Islet precursor cell (in vitro differentiated cells): ENCODE measurements at regions not wholly inside any gene's neighbourhood (a gene's known extent, or its start where the extent isn't known, plus 50 kb on each side); places are given as distances from the start of the nearest gene placed in this dataset.
A peak's percentile ranks its signal among the peaks of the same experiment; 100 is the strongest.
"Not testable (repeated sequence)": the region's sequence is repeated elsewhere in the genome, so short reads cannot be mapped to it uniquely, and the experiment has no call there.

Experiments
- DNase-seq: peaks from one replicate; pipeline ENCODE4 v3.0.0-alpha.2; 2018

DNA sequence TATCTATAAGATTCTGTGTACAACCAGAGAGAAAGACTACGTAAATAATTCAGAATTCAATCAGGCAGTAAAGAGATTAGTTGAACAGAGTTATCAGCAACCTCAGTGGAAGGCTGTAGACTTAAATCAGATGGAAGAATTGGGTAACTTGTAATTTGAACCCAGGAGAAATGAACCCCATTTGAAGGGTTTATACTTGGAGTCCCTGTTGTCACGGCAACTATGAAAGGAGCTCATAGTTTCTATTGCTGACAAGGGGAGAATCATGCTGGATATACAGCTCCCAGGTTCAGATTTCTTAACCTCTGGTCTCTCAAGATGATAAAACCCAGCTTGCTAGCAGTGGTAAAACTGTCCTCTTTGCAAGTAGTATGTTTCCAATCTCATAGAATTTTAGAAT lies 54.4 kb upstream of the BMP4 start:
- no peak for DNase-seq

GRCh38 chr14:54023027-54023426 lies 66.4 kb upstream of the BMP4 start:
- no peak for DNase-seq

DNA sequence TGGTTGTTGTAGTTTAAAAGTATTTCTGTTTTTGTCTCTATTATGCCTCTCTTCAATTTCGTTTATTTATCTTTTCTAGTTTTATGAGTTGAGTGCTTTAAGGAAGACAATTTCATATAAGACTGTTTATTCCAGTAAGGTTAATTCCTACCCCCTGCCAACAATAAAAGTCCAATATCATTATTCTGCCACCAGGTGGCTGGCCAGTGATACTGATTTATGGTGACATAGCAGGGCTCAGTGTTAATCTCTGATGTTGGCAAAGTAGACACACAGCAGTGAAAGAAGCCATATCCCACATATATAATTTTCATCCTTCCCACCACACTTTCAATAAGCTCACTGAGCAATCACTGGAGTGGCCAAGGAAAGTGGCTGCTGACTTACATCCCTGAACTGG lies 69.0 kb upstream of the BMP4 start:
- no peak for DNase-seq

DNA sequence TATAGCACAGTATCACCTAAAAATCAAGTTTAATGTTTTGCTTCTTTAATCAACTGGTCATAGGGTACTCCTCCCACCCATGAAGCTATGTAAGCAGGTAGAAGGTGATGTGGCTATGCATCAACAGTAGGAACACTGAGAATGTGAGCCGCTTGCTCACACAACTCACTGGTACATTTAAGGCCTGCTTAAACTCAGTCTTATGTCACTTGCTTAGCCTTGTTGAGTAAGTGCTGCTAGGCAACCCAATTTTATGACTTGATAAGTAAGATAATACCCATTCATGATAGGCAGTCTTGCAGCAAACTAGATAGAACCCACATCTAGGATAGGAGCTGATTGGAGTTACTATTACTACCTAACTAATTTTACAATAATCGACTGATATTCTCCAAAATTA lies 70.0 kb upstream of the BMP4 start:
- DNase-seq = no peak

DNA sequence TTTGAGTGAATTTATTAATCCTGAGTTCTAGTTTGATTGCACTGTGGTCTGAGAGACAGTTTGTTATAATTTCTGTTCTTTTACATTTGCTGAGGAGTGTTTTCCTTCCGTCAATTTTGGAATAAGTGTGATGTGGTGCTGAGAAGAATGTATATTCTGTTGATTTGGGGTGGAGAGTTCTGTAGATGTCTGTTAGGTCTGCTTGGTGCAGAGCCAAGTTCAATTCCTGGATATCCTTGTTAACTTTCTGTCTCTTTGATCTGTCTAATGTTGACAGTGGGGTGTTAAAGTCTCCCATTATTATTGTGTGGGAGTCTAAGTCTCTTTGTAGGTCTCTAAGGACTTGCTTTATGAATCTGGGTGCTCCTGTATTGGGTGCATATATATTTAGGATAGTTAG lies 74.4 kb upstream of the BMP4 start:
- not testable (repeated sequence) for DNase-seq

DNA sequence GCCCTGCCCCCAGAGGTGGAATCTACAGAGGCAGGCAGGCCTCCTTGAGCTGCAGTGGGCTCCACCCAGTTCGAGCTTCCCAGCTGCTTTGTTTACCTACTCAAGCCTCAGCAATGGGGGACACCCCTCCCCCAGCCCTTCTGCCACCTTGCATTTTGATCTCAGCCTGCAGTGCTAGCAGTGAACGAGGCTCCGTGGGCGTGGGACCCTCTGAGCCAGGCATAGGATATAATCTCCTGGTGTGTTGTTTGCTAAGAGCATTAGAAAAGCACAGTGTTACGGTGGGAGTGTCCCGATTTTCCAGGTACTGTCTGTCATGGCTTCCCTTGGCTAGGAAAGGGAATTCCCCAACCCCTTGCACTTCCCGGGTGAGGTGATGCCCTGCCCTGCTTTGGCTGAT lies 76.7 kb upstream of the BMP4 start:
- not testable (repeated sequence) for DNase-seq

DNA sequence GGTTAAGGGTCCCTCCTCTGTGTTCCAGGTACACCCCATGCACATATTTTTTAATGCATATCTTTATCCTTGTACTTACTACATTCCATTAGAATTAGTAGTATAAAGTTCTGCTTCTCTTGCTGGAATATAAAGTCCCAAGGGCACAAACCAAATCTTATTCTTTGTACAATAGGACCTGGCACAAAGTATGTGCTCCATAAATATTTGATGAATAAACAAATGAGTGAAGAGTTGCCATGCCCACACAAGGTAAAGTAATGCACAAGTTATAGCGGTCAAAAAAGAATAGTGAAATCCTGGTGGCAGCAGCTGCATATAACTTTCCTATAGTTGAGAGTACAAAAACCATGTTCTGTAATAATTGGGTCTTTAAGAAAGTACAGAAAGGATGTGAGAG lies 82.1 kb upstream of the BMP4 start:
- DNase-seq = no peak

- DNase-seq = no peak
Observed at GRCh38 chr14:54039311-54039710, 82.7 kb upstream of the BMP4 start.

DNA sequence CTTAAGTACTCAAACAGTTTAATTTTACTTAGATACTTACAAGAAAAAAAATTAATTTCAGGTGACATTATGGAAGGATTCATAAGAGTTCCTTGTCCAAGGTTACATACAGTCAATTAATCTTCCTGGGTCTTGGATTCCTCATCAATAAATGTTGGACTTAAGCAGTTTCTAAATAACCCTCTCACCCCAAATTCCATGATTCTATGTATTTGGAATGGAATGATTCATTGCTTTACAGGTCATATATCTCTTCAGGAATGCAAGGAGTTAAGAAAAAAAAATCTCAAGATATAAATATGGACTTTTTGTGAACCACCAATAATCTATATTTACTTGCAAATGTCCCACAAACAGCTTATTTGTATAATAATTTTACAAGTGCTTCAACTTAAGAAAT lies 84.2 kb upstream of the BMP4 start:
- no peak for DNase-seq

DNA sequence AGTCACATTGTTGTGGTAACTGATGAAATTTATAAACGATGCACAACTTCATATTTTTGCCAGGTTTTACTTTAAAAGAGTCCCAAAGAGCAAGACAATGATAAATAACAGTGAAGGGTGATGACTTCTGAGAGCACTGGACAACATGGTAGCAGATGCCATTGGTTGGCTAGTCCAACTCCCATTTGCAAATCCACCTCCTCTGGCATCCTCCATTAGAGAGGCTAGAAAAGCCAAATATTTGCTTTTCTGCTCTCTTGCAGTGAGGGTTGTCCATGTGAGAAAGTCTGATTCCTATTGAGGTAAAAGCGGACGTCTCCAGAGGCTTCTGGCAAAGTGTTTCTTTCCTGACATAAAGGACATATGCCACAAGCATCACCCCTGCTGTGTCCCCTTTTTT lies 89.6 kb upstream of the BMP4 start:
- DNase-seq = no peak

- DNase-seq = no peak
Observed at GRCh38 chr14:54047645-54048308, 91.2 kb upstream of the BMP4 start.

- no peak for DNase-seq
Observed at GRCh38 chr14:54048311-54048710, 91.7 kb upstream of the BMP4 start.

DNA sequence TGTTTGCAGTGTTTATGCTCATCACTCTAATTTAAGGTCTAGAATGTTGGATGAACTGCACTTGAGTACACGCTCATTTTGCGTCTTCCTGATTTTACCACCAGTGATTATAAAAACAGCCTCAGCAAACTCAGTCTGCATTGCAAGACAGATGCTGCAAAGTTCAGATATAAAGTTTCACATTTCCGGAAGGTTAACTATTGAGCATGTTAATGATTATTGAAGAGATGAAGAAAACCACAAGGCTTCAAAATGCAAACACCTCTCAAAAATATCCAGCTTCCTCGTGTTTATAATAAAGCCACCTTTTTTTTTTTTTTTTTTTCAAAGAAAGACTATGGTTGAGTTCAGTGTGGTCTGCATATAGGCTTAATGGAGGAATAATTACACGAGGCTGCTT lies 92.1 kb upstream of the BMP4 start:
- DNase-seq = no peak

GRCh38 chr14:54050759-54051158 lies 94.1 kb upstream of the BMP4 start:
- DNase-seq = no peak

DNA sequence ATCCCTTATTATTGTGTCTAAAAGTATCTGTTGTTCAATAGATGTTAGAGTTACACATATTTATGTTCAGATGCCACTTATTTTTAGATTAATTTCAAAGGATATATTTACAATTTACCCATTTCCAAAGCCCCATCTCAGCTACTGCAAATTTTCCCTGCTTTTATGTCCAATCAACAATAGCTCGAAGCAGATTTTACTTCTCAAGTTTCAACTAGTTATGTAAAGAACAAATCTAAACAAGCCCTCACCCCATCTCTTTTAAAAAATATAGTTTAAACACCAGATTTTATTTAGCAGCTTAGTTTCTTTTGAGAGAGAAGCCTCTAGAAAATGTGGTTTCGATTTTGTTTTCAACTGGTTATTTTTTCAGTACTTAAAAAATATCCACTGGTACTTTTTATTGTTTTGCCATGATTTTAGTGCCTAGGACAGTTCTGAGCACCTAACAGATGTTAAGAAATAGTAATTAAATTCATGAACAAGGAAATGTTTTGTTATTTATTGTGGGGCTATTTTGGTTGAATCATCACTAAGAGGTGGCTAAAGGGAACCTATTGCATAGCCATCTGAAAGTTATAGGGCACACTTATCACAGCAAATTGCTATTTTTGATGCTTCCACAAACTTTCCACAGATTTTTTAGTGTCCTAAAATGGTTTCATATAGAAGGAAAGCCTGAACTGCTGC lies 96.2 kb upstream of the BMP4 start:
- no peak for DNase-seq

- DNase-seq = no peak
Observed at GRCh38 chr14:54053386-54053745, 96.7 kb upstream of the BMP4 start.

DNA sequence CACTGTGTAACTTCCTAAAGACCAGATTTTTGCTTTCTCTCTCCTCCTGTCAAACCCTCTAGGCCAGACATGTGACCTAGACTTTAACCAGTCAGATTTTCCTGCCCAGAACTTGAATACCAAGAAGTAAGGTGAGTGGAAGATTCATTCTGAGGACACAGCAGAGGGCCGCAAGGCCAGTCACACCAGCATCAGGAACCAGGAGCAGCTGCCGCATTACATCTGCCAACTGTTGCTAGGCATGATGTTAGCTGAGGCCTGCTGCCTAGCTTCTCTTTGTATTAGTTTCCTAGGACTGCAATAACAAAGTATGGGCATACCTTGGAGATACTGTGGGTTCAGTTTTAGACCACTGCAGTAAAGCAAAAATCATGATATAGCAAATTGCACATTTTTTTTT lies 101.9 kb upstream of the BMP4 start:
- DNase-seq = no peak

DNA sequence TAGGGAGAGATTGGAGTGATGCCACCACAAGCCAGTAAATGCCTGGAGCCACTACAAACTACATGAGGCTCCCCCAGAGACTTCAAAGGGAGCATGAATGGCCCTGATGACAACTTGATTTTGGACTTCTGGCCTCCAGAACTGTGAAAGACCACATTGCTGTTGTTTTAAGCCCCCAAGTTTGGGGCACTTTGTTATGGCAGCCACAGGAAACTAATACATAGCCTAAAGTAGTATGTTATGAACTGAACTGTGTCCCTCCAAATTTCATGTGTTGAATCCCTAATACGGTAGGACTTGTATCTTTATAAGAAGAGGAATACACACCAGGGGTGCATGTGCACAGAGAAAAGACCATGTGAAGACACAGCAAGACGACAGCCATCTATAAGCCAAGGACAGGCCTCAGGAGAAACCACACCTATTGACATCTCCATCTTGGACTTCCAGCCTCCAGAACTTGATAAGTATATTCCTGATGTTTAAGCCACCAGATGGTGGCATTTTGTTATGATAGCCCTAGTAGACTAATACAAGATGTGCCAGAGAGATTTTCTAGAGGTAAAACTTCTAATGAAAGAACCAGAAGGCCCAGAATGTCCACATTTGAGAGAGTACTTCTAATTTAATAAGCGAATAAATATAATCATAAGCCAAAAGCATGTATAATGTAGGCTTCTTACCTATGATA lies 127.1 kb upstream of the BMP4 start:
- DNase-seq = no peak

DNA sequence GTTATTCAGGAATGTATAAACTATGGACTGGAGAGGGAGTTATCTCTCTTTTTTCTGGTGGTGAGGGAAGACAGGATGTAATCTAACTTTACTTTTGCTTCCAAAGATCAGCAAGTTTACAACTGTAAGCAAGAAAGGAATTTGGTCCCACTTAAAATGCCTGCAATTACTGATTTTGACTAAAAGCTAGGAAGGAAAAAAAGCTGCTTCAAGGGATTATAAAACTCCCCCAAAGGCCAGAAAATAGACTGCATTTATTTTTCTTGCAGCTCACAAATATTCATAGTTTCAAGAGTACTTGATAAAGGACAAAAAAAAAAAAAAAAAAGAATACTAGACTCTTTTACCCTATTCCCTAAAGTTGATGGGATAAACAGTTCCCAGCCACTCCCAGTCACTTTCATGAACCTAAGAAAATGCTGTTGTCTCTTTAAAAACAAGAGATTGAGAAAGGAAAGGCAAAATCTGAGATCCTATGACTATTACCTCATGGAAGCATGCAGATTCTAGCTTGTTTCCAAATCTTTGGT lies 128.7 kb upstream of the BMP4 start:
- no peak for DNase-seq

DNA sequence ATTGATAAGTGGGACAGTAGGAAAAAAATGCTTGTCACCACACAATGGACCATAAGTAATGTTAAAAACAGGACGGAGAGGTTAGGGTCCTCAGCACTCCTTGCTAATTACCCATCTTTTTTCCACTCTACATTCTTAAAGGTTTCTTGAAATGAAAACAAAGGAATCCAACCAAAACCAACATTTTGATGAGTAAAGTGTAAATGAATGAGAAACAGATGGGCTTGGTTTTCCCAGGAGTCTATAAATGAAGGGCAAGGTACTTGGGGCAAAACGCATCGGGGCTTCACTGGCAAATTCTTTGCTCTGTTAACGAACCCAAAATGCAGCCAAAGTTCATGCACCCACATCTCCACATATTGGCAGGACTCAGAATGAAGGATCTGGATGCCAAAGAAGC lies 129.2 kb upstream of the BMP4 start:
- DNase-seq = no peak

GRCh38 chr14:54086767-54087166 lies 130.1 kb upstream of the BMP4 start:
- DNase-seq = no peak

GRCh38 chr14:54087376-54087775 lies 130.8 kb upstream of the BMP4 start:
- peak; percentile 80 for DNase-seq

DNA sequence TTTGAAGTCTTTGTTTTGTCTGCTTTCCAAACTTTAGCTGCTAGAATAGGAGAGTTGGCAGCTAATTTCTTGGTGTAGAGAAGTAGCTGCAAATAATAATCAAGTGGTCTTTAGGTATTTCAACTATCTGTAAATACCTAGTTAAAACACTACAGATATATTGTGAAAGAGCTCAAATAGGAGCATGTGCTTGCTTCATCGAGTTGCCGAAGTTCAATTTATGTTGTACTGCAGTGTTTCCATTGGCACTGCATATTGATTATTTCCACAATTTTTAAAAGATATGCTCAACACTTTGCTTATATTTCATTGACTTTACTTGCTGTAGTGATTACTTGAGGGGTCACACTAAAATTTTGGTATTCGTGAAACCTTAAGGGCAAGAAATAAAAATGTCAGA lies 131.6 kb upstream of the BMP4 start:
- no peak for DNase-seq

DNA sequence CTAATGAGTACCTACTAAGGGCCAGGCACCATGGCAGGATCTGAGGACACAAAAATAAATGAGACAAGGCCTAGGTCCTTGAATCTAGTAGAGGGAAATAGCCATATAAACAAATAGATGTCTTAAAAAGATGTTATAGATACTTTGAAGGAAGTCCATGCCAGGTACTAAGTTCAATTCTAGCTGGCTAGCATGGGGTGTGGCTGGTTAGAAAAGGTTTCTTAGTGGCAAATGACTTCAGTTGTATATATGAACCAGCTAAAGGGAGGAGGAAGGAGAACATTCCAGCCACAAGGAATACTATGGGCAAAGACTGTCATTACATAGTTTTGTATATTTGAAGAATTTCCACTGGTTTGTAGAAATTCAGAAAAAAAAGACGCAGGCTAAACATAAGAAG lies 133.6 kb upstream of the BMP4 start:
- no peak for DNase-seq
